Renal pelvis (tissue), 1 donor: ENCODE measurements at regions not wholly inside any gene's neighbourhood (a gene's known extent, or its start where the extent isn't known, plus 50 kb on each side); places are given as distances from the start of the nearest gene placed in this dataset.

Source experiments
- DNase-seq: peaks from one replicate; pipeline ENCODE4 v3.0.0-alpha.2; 2013

DNA sequence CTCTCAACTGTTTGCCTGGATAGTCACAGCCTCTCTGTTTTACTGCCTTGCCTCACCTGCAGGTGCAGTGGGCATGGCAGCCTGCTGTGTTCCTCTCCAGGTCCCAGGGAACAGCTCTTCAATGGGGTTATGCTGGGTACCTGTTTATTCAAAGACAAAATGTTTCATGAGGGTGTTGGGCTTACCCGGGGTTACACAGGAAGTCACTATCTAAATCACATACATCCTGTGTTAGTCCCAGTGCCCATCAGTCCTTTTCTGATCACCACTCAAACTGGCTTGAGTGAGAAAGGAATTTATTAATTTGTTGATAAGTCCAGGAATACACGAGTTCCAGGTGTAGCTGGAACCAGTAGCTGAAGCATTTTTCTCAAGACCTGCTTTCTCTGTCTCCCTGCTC lies 1503.6 kb upstream of the TMEM132C start:
- DNase-seq: no peak

DNA sequence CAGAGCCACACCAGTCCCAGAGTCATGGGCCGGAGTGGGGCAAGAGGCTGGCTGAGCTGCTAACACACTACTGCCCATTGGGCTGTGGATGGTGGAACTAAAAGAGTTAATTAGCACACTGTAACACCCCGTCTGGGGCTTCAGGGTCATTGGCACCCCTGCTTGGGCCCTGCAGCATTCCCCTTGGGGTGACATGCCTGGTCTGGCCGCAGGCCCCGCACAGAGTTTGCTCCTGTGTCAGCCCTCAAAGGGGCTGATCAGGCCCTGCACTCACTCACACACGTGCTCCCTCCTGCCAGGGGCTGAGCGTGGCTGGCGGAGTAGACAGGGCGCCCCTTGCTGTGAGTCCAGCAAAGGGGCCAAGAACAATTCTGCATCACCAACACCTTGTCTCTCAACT lies 1499.6 kb upstream of the TMEM132C start:
- no peak for DNase-seq

DNA sequence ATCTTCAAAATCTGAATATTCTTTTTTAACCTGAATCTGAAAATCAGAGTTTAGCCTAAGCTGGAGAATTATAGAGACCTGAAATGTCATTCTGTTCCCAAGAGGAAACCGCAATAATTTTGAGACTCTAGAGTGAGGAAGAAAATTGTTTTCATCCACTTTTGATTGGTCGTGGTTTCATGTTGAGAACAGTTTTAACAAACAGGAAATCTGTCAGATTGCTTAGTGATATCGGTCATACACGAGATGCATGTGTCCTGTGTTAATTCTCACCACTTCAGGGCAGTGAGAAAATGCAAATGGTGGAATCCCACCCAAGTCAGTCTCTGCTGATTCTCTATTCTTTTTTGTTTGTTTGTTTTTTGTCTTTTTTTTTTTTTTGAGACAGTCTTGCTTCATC lies 1498.5 kb upstream of the TMEM132C start:
- DNase-seq: no peak

DNA sequence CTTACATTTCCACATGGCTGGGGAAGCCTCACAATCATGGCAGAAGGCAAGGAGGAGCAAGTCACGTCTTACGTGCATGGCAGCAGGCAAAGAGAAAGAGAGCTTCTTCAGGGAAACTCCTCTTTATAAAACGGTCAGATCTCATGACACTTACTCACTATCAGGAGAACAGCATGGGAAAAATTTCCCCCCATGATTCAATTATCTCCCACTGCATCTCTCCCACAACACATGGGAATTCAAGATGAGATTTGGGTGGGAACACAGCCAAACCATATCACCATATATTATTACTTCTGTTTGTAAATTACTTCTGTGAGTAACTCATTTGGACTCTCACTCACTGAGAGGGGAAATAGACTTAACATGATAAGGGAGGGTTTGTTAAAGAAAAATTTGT lies 1496.8 kb upstream of the TMEM132C start:
- no peak for DNase-seq

DNA sequence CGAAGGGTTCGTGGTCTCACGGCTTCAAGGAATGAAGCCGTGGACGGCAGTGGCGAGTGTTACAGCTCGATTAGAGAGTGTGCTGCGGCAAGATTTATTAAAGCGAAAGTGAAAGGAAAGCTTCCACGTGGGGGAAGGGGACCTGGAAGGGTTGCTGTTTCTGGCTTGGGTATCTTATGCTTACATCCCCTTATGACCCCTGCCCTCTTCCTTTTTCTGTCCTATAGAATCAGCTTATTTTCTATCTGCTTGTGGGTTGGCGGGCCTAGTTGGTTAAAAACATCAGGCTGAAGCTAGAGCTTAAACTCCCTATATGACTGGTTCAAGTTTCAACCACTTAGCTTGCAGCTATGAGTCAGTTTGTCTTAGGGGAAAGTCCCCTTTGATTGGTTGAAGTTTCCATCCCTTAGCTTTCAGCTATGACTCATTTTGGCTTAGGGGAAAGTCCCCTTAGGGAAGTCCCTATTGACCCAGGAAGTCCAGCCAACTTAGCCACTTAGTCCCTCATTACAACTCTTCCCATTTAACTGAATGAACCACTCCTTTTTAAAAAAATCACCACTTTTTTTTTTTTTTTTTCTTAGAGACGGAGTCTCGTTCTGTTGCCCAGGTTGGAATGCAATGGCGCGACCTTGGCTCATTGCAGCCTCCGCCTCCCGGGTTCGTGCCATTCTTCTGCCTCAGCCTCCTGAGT lies 1494.7 kb upstream of the TMEM132C start:
- no peak for DNase-seq

DNA sequence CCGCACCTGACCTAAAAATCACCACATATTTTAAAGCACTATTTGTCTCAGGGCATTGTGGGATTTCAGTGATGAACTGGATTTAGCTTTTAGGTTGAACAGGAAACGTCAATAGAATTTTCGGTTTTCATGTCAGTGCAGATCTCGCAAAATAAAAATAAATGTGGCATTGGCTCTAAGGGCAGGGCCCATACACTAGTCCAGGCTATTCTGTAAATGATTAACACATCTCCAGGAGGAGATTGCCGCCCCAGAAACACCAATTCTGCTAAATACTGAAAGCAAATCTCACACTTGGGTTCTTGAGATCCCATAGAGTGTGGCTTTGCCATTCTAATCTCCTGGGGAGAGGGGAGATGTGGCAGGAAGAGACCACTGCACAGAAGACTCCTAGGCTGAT lies 1494.0 kb upstream of the TMEM132C start:
- DNase-seq: no peak

DNA sequence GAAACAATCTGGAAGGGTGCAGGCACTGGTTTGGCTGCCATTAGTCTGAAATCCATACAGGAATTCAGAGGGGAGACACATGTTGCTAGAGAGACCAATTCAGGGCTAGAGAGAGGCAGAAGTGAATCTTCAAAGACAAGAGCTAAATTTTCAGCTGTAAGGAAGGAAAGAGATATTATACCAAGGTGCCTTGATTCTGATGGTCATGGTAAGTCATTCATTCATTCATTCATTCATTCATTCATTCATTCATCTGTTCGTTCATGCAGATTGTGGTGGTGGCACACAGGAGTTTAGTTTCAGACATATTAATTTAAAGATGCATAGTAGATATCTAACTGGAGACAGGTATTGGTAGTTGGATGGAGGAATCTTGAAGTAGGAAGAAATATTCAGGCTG lies 1493.5 kb upstream of the TMEM132C start:
- DNase-seq: no peak

DNA sequence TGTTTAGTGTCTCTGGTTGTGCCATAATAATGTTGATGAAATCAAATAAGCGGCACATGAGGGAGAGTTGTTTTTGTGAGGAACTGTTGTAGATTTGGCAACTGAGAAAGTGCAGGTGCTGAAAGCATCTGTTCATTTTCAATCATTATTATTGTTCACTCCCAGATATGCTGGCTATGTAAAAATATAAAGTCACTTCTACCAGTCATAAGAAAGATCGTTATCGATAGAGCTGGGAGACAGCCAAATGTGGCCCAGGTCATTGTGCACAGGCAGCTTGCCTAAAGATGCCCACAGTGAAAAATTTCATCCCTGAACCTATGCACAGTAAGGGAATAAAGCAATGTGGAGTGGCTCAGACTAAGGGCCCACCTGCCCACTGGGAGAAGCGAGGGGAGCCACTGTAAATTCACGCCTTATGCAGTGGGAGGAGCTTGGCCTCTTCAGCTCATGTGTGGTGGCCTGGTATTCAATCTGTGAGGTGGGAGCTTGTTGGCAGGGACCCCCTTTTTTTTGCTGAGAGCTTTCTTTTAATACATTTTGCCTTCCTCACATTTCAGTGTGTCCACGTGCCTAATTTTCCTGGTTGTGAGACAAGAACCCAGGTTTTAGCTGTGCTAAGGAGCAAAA lies 1490.8 kb upstream of the TMEM132C start:
- DNase-seq: no peak

DNA sequence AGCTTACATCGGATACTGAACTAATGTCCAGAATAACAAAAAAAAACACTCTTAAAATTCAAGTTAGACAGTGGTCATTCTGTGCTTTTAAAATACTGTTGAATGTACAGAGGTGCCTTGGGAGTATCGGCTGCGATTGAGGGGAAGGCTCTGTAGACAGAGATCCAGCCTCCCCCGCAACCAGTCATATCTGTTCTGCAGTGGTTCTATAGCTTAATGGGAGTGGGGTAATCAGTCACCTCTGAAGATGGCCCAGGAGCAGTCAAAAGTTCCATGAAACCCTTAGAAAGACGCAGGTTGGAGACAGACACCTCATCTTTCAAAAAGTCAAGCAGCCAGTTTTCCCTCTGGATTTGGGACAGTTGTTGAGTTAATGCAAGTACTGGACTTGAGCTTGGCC lies 1486.6 kb upstream of the TMEM132C start:
- no peak for DNase-seq

DNA sequence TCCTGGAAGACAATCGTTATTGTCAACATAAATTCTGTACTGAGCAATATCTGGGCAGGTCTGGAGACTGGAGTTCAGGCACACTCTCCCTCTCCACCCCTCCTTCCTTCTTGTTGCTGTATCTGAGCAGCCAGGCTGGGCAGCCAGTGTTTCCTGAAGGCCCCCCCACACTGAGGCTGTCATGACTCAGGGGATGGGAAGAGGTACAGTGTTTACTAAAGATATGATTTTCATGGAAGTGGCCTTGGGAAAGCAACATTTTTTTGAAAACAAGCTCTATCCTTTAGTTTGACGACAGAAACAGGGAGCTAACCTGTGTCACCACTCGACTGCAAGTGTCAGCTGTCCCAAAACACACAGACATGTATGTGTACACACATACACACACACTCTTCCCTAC lies 1485.4 kb upstream of the TMEM132C start:
- DNase-seq: no peak

DNA sequence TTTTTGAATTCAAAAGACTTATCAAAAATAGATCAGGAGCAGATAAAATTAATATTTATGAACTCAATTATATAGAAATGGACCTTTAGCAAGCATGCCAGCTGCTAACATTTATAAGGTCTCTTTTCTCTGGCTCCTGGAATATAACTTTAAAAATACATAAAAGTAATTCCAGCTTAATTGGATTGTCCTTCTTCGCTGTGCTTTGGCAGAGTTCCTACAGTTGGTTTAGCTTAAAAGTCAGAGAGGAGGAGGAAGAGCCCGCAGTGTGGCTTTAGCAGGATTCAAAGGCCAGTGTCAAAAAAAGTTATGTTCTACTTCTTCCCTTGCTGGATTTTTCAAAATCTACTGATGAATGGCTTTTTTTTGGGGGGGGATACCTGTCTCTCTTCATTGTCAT lies 1484.9 kb upstream of the TMEM132C start:
- DNase-seq: no peak

DNA sequence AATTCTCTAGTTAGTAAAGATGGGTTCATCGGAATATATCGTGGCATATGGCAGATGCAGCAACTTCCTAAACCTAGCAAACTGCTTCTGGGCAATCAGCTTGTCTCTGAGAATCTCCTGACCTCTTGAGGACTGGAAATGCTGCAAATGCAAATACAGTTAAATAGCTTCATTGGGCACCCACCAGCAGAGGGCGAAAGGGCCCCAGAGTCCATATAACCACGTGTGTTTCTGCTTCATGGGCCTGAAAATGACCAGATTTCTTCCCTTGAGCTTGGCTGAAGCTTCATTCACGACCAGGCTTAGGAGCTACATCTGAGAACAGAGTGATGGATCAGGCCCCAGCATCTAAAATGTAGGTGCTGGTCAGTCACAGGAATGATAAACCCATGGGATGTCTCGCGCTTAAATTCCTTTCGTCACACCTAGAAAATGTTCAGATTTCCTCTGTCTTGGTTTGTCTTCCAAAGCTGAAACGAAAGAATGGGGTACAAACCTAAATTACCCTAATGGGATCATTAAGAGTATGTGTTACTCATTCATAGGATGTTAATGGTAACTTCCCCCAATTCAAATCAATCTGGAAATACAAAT lies 1482.5 kb upstream of the TMEM132C start:
- peak; percentile 15 for DNase-seq

DNA sequence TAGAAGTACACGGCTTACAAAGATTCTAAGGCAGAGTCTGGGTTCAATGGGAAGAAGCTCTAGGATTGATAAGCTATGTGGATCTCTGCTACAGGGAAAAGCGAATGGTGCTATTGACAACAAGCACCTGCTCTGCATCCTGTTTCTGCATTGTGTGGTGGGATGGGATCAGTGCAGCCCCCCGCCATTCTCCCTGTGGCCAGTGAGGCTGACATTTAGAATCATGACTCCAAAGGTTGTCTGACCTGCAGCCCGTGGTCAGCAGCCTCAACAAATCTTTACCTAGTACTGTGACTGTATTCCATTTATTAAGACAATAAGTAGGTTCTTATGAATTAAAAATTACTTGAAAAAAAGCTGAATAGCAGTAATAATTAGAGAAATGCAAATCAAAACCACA lies 1477.0 kb upstream of the TMEM132C start:
- no peak for DNase-seq

DNA sequence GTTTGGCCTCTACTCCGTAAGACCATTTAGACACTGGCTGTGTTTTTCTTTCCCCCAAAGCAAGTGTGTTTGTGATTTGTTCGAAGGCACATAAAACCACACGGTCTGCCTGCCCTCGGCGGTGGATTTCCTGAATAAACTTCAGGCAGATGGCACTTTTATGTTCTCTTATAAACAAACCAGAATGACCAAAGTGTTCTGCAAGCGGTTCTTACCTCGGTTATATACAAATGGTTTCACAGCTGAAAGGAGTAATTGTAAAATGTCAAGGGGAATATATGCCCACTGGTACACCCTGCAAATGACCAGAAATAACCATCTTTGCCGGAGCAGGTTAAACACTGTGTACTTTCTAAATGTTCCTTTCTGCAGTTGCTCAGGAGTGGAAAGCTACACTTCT lies 1475.8 kb upstream of the TMEM132C start:
- DNase-seq: no peak

DNA sequence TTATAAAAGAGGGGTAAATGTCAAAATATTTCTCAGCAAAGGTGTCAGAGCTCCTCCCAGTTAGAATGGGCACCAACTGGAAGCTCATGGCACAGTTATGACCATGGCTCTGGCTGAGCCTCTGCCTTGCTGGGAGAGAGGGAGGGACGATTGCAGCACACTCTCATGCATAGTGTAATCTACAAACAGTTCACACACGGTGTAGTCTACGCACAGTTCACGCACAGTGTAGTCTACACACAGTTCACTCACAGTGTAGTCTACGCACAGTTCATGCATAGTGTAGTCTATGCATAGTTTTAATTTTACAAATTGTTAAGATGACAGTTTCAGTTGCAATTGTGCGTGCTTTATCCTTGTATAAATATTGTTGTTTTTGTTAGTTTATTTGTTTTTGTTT lies 1474.6 kb upstream of the TMEM132C start:
- DNase-seq: no peak

DNA sequence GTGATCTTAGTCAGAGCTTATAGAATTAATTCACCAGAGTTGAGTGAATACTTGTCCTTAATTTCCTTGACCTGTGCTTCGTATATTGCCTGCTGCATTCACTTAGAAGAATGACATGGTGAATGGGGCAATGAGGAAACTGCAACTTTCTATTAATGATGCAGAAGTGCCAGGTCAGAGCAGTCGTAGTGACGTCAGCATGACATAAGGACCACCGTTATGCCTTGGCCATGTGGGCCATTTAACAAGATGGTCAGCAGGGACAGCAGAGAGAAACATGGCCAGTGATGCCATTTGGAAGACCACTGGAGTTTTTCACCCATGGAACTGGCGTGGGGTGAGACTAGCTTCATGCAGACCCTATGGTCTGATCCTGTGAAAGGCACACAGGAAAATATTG lies 1469.4 kb upstream of the TMEM132C start:
- DNase-seq: no peak

DNA sequence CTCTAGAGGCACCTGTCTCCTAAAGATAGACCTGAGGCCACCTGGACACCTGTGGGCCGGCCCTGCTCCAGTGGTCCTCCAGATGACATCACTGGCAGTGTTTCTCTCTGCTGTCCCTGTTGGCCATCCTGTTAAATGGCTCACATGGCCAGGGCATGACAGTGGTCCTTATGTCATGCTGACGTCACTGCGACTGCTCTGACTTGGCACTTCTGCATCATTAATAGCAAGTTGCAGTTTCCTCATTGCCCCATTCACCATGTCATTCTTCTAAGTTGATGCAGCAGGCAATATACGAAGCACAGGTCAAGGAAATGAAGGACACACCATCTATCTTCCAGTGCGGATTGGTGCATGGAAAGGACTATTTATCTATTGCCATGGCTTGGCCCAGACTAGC lies 1468.5 kb upstream of the TMEM132C start:
- DNase-seq: no peak

DNA sequence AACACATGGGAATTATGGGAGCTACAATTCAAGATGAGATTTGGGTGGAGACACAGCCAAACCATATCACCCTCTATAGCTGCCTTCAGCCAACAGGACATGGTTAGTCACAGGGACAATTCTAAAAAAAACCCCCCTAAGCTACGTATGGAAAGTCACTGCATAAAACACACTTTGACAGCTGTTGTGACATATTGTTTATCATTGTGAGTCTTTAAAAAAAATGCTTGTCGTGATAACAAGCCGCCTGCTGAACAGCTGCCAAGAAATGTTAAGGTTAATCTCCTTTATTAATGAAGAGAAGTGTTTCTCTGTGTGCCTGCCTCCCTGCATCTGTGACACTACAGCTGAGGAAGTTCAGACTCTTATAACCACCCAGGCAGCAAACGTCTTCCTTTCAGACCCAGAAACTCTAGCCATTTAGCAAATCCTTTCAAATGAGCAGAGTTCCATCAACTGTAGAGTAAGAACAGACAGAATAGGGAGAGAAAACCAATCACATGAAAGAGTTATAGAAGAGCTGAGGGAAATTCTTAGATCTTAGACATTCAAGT lies 1459.6 kb upstream of the TMEM132C start:
- DNase-seq: no peak

DNA sequence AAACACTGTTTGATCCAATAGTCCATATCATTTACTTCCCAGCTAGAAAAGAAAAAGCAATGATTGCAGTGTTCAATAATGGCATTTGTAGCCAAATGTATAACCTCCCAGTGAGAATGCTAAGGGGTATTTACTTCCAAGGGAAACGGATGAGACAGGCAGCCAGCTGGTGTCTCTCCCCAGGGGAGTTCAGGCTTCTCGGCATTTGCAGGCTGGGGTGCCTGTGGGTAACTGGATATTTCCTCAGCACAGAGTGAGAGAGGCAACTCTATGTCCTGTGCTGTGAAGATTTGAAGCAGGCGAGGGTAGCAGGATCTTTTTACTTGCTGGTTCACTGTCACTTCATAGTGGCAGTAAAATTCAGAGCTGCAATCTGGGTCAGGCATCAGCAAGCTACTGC lies 1455.6 kb upstream of the TMEM132C start:
- peak; percentile 11 for DNase-seq

DNA sequence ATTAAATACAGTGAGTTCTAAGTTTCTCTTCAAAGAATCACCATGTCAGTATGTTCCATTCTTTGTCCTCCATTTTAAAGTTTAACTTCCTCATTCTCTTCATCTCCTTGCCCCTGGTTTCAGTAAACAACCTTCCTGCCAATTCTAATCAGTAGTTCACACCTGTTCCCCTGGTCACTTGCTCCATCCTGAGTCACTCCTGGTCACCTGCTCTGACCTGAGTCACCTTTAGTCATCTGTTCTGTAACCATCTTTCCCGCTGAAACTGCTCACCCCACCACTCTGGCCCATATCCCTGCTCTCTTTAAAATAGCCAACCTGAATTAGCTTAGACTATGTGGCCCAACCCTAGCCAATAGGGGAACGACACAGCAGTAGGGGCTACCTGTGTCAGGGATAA lies 1447.4 kb upstream of the TMEM132C start:
- no peak for DNase-seq

DNA sequence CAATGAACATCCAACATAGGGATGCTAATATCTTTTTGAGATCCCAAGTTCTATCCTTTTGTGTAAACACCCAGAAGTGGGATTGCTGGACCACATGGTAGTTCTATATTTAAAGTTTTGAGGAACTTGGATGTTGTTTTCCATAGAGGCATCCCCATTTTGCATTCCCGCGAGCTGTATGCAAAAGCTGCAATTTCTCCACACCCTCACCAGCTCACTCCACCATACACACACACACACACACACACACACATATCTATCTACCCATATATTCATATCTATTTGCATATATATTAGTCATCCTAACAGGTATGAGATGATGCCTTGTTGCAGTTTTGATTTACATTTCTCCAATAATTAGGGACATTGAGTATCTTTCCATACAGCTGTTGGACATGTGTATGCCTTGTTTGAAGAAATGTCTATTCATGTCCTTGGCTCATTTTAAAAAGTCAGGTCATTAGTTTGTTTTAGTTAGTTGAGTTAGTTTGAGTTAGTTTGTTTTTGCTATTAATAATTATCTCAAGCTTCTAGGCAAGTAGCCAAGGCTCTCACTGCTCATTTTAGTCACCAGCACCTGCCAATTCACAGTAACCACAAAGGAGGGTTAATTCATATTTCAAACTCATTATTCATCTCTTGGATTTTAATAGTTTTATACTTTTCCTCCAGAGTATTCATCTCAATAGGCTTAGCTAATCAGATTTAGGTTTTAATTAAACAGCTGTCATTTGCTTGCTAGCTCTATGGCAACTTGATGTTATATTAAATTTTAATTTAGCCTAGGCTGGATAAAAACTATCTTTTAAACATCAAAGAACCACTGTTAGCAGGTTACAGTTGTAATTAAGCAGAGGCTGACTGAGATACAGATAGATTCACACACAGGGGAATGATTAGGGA lies 1435.9 kb upstream of the TMEM132C start:
- no peak for DNase-seq

DNA sequence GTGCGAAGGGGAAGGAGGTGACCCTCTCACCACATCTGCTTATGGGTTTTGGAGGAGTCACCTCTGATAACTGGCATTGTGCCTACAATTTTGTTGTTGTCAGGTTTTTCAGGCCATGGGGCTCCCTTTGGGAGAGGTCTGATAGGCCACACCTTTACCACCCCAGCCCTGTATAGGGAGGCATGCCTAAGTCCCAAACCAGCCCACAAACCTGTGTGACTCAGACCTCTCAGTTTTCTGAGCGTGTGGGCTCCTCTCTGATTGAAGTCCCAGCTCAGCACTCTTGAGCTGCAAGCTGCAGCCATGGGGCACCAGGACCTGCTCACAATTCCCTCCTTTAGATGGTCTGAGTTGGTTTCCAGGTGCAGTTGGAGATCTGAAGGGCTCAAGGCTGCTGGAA lies 1429.3 kb upstream of the TMEM132C start:
- no peak for DNase-seq
